Neural cell (in vitro differentiated cells): ENCODE measurements at regions not wholly inside any gene's neighbourhood (a gene's known extent, or its start where the extent isn't known, plus 50 kb on each side); places are given as distances from the start of the nearest gene placed in this dataset.

Source experiments
- H2AFZ ChIP-seq: fragments of 200-600, 300-800 bp; sonication (generic), shearing (Covaris generic); 2 replicates; pipeline ENCODE4 v1.6.0; 2014; ENCODE audit warnings: low read depth, mild to moderate bottlenecking, antibody characterized with exemption, low read length, moderate library complexity
- H3F3A ChIP-seq: fragments of 200-600 bp; shearing (Covaris generic); 2 replicates; pipeline ENCODE4 v1.6.1; 2016; ENCODE audit warnings: mild to moderate bottlenecking, moderate library complexity, mixed read lengths, antibody characterized with exemption, low read length; ENCODE audit not compliant: insufficient read depth, poor library complexity, severe bottlenecking
- H3K27ac ChIP-seq: fragments of 200-600, 300-800 bp; sonication (generic), shearing (Covaris generic); 2 replicates; pipeline ENCODE4 v1.5.1; 2014; ENCODE audit warnings: mild to moderate bottlenecking, low read length, moderate library complexity
- H3K27me3 ChIP-seq: fragments of 300-800, 200-600 bp; sonication (generic), shearing (Covaris generic); 2 replicates; pipeline ENCODE4 v1.6.0; 2014; ENCODE audit warnings: mild to moderate bottlenecking, low read depth, low read length, moderate library complexity; ENCODE audit not compliant: insufficient read depth
- H3K36me3 ChIP-seq: fragments of 300-800, 200-600 bp; sonication (generic), shearing (Covaris generic); 2 replicates; pipeline ENCODE4 v1.5.1; 2014; ENCODE audit warnings: mild to moderate bottlenecking, antibody characterized with exemption, low read length, moderate library complexity; ENCODE audit not compliant: insufficient read depth
- H3K4me2 ChIP-seq: fragments of 300-800, 200-600 bp; sonication (generic), shearing (Covaris generic); 2 replicates; pipeline ENCODE4 v1.6.0; 2014; ENCODE audit warnings: mild to moderate bottlenecking, low read length
- H3K4me3 ChIP-seq: fragments of 300-800, 200-600 bp; sonication (generic), shearing (Covaris generic); 2 replicates; pipeline ENCODE4 v1.5.1; 2014; ENCODE audit warnings: mild to moderate bottlenecking, low read length, moderate library complexity
- H3K79me2 ChIP-seq: fragments of 200-600 bp; shearing (Covaris generic); replicated peaks from 2 replicates; pipeline ENCODE4 v1.6.0; 2014; ENCODE audit warnings: mild to moderate bottlenecking, low read length, moderate library complexity; ENCODE audit not compliant: insufficient read depth
- H3K9ac ChIP-seq: fragments of 300-800, 200-600 bp; sonication (generic), shearing (Covaris generic); 2 replicates; pipeline ENCODE4 v1.6.1; 2016; ENCODE audit warnings: mild to moderate bottlenecking, low read length, mixed read lengths
- H3K9me2 ChIP-seq: fragments of 200-600 bp; shearing (Covaris generic); 2 replicates; pipeline ENCODE4 v1.6.1; 2016; ENCODE audit warnings: mild to moderate bottlenecking, low read length, mixed read lengths; ENCODE audit not compliant: insufficient read depth
- H3K9me3 ChIP-seq: fragments of 200-600, 300-800 bp; sonication (generic), shearing (Covaris generic); 2 replicates; pipeline ENCODE4 v1.6.1; 2016; ENCODE audit warnings: mild to moderate bottlenecking, mixed run types, low read length, moderate library complexity, mixed read lengths
- H4K20me1 ChIP-seq: fragments of 200-600 bp; shearing (Covaris generic); 2 replicates; pipeline ENCODE4 v1.6.1; 2016; ENCODE audit warnings: mild to moderate bottlenecking, mixed run types; ENCODE audit not compliant: insufficient read depth
- EP300 ChIP-seq: fragments of 450-650 bp; conservative IDR thresholded peaks from 2 replicates; pipeline ENCODE4 v1.6.1; 2014; ENCODE audit warnings: antibody characterized with exemption, mild to moderate bottlenecking, moderate library complexity; ENCODE audit not compliant: poor library complexity, severe bottlenecking
- EZH2 ChIP-seq: fragments of 200-600, 300-800 bp; shearing (Covaris generic), sonication (generic); IDR thresholded peaks from 2 replicates; pipeline ENCODE4 v1.6.1; 2014; ENCODE audit warnings: antibody characterized with exemption, low read length, borderline replicate concordance, mild to moderate bottlenecking; ENCODE audit not compliant: insufficient read depth, poor library complexity, severe bottlenecking
- MXI1 ChIP-seq: fragments of 450-650 bp; conservative IDR thresholded peaks from 2 replicates; pipeline ENCODE4 v1.6.1; 2014; ENCODE audit warnings: antibody characterized with exemption, mild to moderate bottlenecking; ENCODE audit not compliant: poor library complexity, severe bottlenecking
- POLR2AphosphoS5 ChIP-seq: IDR thresholded peaks from 2 replicates; pipeline ENCODE4 v1.6.1; 2012
- RAD21 ChIP-seq: fragments of 450-650 bp; conservative IDR thresholded peaks from 2 replicates; pipeline ENCODE4 v1.6.1; 2014; ENCODE audit warnings: antibody characterized with exemption, mild to moderate bottlenecking, moderate library complexity
- SMC3 ChIP-seq: fragments of 450-650 bp; conservative IDR thresholded peaks from 2 replicates; pipeline ENCODE4 v1.6.1; 2014; ENCODE audit warnings: antibody characterized with exemption, mild to moderate bottlenecking, moderate library complexity; ENCODE audit not compliant: poor library complexity
- TAF1 ChIP-seq: IDR thresholded peaks from 2 replicates; pipeline ENCODE4 v1.6.1; 2012; ENCODE audit warnings: low read depth
- TF ChIP-seq, protein P1 (sequence below): fragments of 450-650 bp; IDR thresholded peaks from 2 replicates; pipeline ENCODE4 v1.5.1; 2014; ENCODE audit warnings: antibody characterized with exemption, mild to moderate bottlenecking, moderate library complexity; ENCODE audit not compliant: poor library complexity, severe bottlenecking
- TF ChIP-seq, protein P2 (sequence below): IDR thresholded peaks from 2 replicates; pipeline ENCODE4 v1.6.1; 2012; ENCODE audit warnings: borderline replicate concordance

- no peaks in the 10 kb centered on the region for H3K27me3 ChIP-seq
- no peak for TF ChIP-seq EZH2
- no peak for TF ChIP-seq POLR2AphosphoS5
- TF ChIP-seq, protein P1, sequence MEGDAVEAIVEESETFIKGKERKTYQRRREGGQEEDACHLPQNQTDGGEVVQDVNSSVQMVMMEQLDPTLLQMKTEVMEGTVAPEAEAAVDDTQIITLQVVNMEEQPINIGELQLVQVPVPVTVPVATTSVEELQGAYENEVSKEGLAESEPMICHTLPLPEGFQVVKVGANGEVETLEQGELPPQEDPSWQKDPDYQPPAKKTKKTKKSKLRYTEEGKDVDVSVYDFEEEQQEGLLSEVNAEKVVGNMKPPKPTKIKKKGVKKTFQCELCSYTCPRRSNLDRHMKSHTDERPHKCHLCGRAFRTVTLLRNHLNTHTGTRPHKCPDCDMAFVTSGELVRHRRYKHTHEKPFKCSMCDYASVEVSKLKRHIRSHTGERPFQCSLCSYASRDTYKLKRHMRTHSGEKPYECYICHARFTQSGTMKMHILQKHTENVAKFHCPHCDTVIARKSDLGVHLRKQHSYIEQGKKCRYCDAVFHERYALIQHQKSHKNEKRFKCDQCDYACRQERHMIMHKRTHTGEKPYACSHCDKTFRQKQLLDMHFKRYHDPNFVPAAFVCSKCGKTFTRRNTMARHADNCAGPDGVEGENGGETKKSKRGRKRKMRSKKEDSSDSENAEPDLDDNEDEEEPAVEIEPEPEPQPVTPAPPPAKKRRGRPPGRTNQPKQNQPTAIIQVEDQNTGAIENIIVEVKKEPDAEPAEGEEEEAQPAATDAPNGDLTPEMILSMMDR = no peak
- TF ChIP-seq TAF1 = no peak
- no peak for TF ChIP-seq EP300
- no peaks in the 10 kb centered on the region for H3K36me3 ChIP-seq
- no peaks in the 10 kb centered on the region for H4K20me1 ChIP-seq
- no peak overlapping the region for H3K4me3 ChIP-seq
- H3K79me2 ChIP-seq = no peaks in the 10 kb centered on the region
- no peak overlapping the region for H3K9ac ChIP-seq
- no peak overlapping the region for H2AFZ ChIP-seq
- H3K4me2 ChIP-seq = no peak overlapping the region
- H3K27ac ChIP-seq = no peak overlapping the region
- H3F3A ChIP-seq = no peaks in the 10 kb centered on the region
- H3K9me3 ChIP-seq = no peaks in the 10 kb centered on the region
- H3K9me2 ChIP-seq = no peaks in the 10 kb centered on the region
Measured at GRCh38 chrX:42195506-42195905, 272.2 kb upstream of the CASK start.

DNA sequence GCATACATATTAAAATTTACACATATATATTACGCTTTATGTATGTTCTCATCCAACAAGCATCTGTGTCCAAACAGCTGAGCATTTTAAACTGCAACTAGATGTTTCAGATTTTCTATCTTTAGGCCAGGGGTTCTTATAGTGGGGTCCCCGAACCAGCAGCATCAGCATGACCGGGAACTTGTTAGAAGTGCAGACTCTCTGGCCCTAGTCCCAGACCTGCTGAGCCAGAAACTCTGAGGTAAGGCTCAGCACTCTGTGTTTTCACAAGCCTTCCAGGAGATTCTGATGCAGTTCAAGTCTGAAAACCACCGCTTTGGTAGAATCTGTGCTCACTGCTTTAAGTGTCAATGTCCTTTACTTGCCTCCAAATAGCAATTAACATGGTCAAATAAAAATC, 266.2 kb upstream of the CASK start:
- Histone ChIP-seq H3K79me2 (no peaks in the 10 kb centered on the region), H3K9ac (no peak overlapping the region), H3K27me3 (no peaks in the 10 kb centered on the region), H3K9me3 (no peaks in the 10 kb centered on the region), H3F3A (no peaks in the 10 kb centered on the region), H3K9me2 (no peaks in the 10 kb centered on the region), H4K20me1 (no peaks in the 10 kb centered on the region), H3K4me3 (no peak overlapping the region), H2AFZ (no peak overlapping the region), H3K36me3 (no peaks in the 10 kb centered on the region), H3K27ac (peak overlapping the region; percentile 73), H3K4me2 (no peak overlapping the region)
- TF ChIP-seq, protein P2, sequence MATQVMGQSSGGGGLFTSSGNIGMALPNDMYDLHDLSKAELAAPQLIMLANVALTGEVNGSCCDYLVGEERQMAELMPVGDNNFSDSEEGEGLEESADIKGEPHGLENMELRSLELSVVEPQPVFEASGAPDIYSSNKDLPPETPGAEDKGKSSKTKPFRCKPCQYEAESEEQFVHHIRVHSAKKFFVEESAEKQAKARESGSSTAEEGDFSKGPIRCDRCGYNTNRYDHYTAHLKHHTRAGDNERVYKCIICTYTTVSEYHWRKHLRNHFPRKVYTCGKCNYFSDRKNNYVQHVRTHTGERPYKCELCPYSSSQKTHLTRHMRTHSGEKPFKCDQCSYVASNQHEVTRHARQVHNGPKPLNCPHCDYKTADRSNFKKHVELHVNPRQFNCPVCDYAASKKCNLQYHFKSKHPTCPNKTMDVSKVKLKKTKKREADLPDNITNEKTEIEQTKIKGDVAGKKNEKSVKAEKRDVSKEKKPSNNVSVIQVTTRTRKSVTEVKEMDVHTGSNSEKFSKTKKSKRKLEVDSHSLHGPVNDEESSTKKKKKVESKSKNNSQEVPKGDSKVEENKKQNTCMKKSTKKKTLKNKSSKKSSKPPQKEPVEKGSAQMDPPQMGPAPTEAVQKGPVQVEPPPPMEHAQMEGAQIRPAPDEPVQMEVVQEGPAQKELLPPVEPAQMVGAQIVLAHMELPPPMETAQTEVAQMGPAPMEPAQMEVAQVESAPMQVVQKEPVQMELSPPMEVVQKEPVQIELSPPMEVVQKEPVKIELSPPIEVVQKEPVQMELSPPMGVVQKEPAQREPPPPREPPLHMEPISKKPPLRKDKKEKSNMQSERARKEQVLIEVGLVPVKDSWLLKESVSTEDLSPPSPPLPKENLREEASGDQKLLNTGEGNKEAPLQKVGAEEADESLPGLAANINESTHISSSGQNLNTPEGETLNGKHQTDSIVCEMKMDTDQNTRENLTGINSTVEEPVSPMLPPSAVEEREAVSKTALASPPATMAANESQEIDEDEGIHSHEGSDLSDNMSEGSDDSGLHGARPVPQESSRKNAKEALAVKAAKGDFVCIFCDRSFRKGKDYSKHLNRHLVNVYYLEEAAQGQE = no peak
- TF ChIP-seq, protein P1 = no peak
- TF ChIP-seq EP300 (no peak), MXI1 (no peak), SMC3 (no peak), POLR2AphosphoS5 (no peak), TAF1 (no peak), RAD21 (no peak), EZH2 (no peak)
